Activated CD4-positive, CD25-positive, alpha-beta regulatory T cell treated with anti-CD3 and anti-CD28 coated beads, Interleukin-2, amount 50 U/mL, for 24 hours (primary cell): ENCODE measurements at regions not wholly inside any gene's neighbourhood (a gene's known extent, or its start where the extent isn't known, plus 50 kb on each side); places are given as distances from the start of the nearest gene placed in this dataset.
"Not testable (repeated sequence)": the region's sequence is repeated elsewhere in the genome, so short reads cannot be mapped to it uniquely, and the experiment has no call there.

Experiments
- ATAC-seq, 2 donors: fragments of 150-1000 bp; cut with Tn5 transposase; one replicate each; pipeline ENCODE4 v1.10.0; 2021; ENCODE audit warnings: mild to moderate bottlenecking in 1 of 2, moderate library complexity in 1 of 2

DNA sequence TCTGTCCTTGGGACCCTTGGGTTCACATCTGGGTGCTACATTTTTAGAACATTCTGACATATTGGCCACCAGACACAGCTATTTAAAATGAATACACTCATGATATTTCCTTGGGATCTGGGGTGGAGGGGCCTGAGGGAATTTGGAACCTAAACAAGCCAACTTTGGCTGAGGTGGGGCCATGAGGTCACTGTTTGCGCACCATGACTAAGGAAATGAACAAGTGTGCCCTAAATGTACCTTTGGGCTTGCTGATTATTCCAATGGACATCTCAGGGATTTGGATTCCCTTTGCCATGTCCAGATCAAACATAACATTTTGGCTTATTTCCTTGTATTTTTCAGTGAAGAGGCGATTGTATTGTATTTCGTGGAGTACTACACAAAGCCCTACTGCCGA is 80.5 kb upstream of the SEC11C start:
- no peak for ATAC-seq

DNA sequence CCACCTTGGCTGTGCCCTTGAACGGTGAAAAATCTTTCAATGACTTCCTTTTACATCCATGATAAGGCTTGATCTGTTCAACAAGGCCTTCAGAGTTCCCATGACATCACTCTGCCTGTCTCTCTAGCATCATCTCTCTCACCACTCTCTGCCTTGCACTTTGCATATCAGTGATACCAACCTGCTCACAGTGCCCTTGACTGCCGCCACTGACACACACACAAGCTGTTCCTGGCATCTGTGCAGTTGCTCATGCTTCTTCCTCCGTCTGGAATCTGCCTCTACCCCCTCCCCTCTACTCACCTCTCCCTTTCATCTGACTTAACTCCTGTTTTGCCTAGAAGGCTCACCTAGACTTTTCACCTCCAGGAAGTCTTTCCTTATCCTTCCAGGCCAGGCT is 79.1 kb upstream of the SEC11C start:
- ATAC-seq = no peak

DNA sequence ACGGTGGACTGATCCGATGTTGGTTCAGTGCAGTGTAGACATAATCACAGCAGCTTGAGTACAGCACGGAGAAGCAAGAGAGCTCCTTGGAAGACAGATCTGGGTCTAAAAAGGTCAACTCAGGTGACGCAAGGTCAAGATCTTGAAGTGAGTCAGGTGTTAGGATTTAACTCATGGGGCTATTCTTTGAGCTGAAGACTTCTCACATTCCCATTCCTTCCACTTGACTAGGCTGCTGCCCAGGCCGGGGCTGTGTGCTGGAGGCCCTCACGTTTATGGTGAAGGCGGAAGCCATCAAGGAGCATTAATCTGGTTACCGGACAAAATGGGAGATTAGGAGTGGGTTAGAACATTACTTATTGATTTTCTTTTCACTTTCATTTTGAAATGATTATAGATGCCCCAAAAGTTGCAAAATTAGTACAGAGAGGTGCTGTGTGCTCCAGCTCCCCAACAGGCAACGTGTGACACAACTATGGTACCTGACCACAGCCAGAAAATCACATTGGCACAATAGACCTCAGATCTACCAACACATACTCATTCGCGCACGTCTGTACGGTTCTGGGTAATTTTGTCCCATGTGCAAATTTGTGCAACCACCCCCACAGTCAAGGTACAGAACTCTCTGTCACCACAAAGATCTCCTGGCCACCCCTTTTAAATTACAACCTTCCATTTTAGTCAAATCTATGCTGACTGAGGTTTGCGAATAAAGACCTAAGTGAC is 77.6 kb upstream of the SEC11C start:
- ATAC-seq = peak in 1 of 2 donors; percentile 9

DNA sequence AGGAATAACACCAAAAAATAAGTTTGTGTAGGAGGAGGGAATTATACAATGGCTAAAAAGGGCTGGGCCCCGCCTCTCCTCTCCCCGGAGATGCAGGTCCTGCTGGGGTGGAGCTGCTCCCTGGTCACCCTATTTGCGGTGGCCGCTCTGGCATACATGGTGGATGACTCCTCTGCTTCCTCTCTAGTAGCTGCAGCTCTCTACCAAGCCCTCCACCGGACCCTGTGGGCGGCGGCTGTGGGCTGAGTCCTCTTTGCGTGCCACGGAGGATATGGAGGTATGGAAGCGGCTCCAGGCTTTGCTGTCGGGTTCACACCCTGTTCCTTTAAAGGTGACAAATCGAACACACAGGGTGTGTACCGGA is 77.1 kb upstream of the SEC11C start:
- no peak for ATAC-seq

DNA sequence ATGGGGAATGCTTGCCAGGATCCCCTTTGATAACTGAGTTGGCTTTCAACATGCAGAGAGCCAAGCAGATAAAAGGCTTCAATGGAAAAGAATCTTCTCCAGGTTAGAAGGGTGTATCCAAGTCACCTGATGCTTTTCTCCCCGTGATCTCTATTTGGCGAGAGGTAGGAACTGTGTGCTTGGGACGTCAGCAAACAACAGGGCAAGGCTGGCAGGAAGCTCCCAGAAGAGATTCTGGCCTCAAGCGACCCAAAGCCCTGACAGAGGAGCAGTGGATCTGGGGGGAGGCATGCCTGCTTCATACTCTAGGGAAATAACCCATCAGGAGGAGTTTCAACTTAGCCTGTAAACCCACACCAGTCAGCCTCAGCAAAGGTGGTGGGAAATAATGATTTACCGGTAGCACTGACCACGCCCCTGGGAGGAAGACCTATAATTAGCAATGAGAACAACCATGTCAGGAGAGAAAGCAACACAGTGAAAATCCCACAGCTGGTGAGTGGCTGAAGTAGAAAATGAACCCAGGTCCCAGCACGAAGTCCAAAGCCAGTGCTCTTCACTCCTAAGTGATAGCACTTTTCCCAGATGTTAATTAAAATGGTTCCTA is 76.3 kb upstream of the SEC11C start:
- ATAC-seq = no peak

DNA sequence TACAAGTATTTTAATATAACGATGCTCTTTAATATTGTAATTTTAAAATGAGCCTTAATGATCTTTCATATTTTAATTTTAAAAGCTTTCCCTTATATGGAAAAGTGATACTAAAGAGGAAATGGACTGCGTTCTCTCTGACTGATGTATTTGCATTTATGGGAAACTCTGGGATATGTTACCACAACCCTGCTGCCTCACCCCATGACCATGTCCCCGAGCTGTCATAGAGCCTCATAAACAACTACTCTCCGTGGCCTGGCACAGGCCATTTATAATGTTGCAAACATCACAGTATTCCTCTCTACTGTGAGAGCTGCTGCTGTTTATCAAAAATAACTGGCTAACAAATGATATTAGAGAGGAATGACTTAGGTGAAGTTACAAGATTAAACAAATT is 75.8 kb upstream of the SEC11C start:
- ATAC-seq = no peak

DNA sequence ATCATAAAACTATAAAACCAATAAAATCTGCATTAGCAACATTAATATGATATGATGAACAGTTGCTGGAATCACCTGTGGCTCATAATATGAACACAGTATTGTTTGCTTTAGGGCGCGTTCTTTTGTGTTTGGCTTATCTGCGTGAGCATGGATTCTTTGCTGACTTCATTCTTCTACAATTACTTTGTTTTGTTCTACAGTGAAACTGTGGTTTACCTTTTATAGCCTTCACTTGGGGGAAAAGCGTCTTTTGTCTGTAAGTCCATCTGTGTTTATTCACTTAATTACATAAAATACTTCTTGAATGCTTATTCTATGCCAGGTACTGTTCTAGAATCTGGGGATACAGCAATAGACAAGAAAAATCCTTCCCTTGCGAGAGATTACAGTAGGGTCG is 74.0 kb upstream of the SEC11C start:
- no peak for ATAC-seq

DNA sequence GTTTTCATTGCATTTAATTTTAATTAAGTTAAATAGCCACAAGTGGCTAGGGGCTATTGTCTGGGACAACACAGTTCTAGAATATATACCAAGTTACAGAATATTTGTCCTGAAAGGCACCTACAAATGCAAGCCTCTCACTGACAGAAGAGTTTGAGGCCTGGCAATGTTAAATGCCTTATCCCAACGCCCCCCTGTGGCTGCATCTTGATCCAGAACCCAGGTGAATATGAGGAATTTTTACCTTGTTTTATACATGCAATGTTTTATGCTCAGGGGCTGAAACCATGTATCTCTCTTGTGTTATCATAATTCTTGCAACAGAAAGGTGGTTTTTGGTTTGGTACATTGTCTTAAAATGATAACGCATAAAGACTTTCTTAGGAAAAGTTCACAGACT is 71.8 kb upstream of the SEC11C start:
- no peak for ATAC-seq

DNA sequence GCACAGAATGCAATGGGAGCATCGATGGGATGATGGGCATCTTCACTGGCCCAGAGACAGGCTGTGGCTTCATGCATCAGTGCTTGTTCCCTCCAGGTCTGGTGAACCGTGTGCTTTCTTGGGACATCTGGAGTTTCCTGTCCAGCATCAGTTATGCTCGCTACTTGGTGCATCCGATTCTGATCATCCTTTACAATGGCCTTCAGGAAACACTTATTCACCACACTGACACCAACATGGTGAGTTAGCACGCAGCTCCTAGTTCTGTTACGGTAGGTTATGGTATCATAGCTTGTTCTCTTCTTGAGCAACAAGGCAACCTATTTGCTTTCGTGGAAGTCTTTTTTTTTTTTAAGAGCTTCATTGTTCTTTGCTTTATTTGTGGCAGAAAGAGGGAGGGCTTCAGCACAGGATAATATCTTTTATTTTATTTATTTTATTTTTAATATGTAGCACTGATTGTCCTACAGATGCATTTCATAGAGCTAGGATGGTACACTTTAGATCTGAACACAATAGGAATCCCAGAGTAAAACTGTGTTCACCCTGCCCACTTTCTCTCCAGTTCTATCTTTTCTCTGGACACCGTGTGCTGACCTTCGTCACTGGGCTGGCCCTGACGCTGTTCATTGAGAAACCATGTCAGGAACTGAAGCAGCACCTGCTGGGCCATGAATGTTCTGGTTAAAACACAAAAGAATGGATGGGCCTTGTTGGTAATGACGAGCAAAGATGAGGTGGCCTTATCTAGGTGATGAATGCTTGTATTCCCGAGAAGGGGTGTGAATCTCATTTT is 71.2 kb upstream of the SEC11C start:
- no peak for ATAC-seq

DNA sequence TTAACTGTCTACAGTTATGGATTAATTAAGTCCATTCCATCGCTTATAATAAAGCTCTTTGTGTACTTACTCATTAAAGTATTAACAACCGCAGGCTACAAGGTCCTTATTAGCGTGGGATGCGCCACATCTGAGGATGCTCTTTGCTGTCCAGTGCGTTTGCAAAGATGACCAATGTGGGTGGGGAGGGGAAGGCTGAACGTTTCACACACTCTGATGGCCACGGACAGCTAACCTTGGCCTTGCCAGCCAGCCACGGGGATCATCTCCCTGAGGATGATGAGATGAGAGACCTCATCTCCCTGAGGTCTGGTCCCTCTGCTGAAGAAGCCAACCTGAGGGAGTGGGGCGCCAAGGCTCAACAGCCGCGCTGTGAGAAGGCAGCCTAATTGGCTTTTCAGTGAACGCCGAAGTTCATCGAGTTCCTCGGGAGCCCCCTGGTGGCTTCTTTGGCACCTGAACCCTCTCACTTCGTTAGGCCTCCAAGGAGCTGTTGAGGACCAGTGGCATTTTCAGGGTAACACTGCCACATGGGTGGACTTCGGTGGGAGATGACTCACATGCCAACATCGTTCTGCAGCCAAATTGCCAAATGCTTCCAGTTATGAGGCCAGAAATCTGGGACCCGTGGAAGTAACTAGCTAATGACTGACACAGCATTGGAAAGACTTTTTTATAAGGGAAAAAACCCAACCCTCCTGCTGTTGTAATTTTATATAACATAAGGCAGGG is 69.3 kb upstream of the SEC11C start:
- peak; percentile 79 to 81 for ATAC-seq

DNA sequence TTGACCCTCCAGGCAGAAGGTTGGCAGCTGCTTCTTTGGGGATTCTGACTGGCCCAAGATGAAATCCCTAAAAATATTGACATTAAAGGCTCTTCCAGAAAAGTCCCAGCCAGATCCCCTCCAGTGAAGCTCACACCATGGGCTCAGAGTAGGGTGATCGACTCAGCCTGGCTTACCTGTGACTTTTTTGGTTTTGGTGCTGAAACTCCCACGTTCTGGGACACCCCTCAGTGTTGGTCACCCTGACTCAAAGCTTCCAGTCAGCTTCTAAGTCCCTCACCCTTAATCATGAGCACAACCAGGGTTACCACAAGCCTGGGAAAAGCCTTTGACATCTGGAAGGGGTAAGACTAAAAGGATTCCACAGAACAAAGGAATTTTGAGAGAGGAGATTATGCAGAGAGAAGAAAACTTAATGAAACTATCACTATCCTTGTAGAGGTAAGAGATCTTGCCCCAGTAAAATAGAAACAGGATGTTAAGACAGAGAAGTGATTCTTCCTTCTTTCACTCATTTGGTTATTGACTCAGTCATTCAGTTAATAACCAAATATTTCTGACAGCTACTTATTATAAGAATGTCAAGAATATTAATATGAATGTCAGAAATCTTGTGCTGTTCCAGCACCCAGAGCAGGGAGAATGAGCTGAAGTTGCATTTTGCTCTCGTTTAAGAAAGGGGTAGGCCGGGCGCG is 66.8 kb upstream of the SEC11C start:
- ATAC-seq = peak; percentile 28 to 49

DNA sequence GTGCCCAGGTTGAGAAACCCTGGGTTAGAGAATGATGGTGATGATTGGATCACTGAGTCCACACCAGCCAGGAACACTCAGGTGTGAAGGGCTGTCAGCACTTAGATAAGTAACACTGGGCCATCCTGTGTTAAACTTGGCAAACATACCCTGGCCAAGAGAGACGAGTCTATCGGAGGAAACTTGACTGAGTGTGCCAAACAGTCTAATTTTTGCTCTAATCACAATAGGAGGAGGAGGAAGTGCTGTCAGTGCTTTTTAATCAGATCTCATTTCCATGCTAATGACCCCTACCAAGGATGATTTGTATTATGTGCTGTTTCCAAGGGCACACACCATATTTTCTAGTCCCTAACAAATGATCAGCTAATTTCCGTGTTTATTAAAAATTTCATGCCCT is 63.8 kb upstream of the SEC11C start:
- ATAC-seq = no peak

DNA sequence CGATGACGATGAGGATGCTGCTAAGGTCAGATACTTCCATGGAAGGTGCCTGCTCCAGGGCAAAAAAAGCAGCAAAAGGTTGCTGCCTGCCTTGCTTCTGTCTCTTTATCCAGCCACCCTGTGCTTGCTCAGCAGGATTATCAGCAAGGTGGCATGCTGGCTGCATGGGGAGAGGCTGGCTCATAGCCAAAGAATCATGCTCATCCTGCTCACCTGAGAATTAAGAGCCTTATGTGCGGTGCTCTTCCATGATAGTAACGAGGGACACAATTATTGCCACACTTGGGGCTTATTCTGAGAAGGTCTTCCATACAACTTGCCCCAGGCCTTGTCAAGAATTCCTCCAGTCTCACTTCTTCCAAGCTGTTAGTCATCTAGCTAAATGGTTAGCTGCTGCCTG is 60.4 kb upstream of the SEC11C start:
- ATAC-seq = no peak

DNA sequence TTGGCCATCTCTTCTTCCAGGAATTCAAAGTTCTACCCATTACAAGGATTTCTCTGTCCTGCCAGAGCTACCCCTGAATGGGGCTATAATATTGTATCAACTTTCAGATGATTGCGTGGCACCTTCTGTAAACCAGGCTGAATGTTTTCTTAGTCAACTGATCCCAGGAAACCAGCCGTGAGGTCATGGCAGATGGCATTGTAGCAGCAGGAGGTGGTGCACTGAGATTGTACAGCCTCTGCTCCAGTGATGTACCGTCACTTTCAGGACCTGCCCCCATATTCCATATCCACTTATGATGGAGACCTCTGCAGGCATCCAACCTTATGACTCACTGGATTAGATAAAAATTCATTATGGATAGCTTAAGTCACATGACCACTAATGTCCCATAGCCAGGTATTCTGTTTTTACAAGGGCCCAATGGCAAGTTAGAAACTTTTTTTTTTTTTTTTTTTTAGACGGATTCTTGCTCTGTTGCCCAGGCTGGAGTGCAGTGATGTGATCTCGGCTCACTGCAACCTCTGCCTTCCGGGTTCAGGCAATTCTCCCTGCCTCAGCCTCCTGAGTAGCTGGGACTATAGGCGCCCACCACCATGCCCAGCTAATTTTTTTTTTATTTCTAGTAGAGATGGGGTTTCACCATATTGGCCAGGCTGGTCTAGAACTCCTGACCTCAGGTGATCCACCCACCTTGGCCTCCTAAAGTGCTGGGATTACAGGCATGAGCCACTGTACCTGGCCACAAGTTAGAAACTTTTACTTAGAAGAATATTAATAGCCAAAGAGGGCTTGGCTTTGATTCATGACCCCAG is 59.8 kb upstream of the SEC11C start:
- not testable (repeated sequence) for ATAC-seq

DNA sequence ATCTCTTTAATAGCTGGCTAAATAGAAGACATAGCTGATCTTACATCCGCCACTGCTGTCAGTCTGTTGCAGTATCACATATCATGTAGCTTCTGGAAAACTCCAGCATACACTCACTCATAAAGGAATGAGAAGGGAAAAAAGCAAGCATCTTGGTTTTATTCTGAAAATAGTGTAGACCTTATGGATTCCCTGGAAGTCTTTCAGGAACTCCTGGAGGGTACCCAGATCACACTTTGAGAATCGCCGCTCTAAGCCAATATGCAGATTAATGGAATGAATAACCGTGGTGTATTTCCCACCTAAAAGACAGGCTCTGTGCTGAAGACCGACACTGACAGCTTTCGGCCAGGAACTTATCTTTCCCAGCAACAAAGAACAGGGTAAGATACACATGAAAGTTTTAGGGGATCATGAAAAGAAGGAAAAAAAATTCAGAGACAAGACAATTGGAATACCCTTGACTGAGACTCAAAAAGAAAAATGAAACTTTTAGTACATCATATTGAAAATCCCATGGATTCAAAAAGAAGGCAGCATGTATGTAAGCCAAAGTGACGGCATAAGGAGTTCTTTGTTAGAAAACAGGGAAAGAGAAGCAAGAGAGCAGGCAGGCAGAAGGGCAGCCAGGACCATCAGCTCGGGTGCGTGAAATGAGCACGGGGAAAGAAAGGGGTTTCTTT is 56.4 kb upstream of the SEC11C start:
- ATAC-seq = no peak

DNA sequence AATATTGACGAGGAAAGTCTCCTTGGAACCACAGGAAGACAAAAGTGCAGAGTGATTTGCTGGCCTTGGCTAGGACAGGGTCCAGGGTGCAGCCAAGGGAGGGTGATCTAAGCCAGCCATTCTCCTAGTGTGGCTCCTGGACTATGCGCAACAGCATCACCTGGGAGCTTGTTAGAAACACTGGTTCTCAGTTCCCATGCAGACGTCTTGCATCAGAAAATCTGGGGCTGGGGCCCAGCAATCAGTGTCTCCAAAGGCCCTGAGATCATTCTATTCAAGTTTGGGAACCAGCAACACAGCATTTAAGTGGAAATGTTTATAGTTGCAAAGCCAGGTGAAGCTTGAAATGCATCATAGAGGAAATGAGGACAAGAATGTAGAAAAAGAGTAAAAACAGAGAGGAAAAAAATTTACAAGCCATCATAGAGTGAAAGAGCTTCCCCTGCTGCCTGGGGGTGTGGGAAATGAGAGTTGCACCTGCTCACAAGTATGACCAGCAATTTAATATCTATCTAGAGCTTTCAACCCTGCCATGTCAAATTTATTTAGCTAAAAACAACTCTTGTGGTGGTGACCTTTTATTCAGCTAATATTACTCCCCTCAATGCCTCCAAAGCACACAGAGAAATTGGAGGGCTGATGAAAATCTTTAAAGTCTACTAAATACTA is 54.4 kb upstream of the SEC11C start:
- no peak for ATAC-seq

DNA sequence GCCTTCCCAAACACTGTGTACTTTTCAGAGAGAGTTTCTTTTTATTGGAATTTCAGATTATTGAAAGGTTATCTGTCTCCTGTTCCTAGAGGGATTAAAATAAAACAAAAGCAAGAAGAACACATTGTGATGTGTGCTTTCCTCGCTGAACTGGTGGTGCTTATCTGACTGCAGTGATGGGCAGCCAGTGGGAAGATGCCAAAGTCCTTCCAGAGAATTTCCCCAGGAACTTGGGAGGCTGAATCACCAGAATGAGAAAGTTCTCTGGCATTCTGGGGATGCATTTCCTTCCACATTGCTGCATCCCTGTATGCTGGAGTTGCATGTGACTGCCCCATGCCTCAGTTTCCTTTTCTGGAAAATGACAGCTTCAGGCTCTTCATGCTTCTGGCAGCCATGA is 53.9 kb upstream of the SEC11C start:
- ATAC-seq = no peak

DNA sequence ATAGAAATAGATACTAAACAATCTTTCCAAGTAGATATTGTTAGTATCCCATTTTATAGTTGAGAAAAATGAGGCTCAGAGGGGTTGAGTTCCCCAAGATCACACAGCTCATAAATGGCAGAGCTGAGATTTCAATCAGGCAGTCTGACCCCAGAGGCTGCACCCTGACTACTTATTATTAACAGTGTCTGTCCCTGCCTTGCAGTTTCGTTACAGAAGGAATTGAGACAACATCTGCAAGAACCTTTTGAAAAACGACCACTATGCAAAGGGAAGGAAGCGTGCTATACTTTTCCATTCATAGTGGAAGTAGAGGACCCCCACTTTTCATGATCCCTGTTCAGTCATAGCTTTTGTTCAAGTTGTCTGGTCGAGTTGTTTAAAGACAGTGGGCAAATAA is 53.2 kb upstream of the SEC11C start:
- ATAC-seq = no peak

DNA sequence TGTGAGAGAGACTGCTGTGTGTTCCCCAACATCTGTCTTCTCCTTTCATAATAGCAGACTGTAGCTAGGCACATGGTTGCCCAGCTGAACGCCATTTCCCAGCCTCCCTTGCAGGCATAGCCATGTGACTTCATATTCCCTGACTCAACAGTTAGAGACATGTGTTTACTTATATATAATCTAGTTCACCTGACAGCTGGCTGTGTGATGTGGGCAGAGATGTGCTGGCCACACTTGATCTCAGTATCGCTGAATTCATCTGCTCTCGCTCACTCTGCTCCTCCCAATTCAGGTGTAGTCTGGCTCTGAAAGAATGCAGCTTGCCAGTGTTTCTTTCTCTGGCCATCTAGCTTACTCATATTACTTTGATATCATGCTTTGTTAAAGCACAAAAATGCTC is 52.3 kb upstream of the SEC11C start:
- peak; percentile 70 to 72 for ATAC-seq
